Hepatocyte (in vitro differentiated cells): ENCODE measurements at regions not wholly inside any gene's neighbourhood (a gene's known extent, or its start where the extent isn't known, plus 50 kb on each side); places are given as distances from the start of the nearest gene placed in this dataset.
"Not testable (repeated sequence)": the region's sequence is repeated elsewhere in the genome, so short reads cannot be mapped to it uniquely, and the experiment has no call there.

Experiments
- CTCF ChIP-seq: fragments of 200-600 bp; sonication (generic); IDR thresholded peaks from 2 replicates; pipeline ENCODE4 v1.5.1; 2016; ENCODE audit warnings: antibody characterized with exemption, mild to moderate bottlenecking; ENCODE audit not compliant: poor library complexity
- EZH2 ChIP-seq: fragments of 200-600 bp; sonication (generic); IDR thresholded peaks from 2 replicates; pipeline ENCODE4 v1.6.1; 2016; ENCODE audit warnings: antibody characterized with exemption, mild to moderate bottlenecking, borderline replicate concordance

GRCh38 chr7:1356853-1357252, 102.4 kb downstream of the MICALL2 start:
- not testable (repeated sequence) for TF ChIP-seq CTCF, EZH2
